NT2/D1 (cell line): ENCODE measurements at regions not wholly inside any gene's neighbourhood (a gene's known extent, or its start where the extent isn't known, plus 50 kb on each side); places are given as distances from the start of the nearest gene placed in this dataset.

Source experiments
- SUZ12 ChIP-seq: IDR thresholded peaks from 2 replicates; pipeline ENCODE4 v1.6.1; 2011; ENCODE audit not compliant: insufficient read length, insufficient read depth; ENCODE audit errors: extremely low read depth
- YY1 ChIP-seq: IDR thresholded peaks from 2 replicates; pipeline ENCODE4 v1.6.1; 2011; ENCODE audit not compliant: insufficient read length, insufficient read depth
- ZNF274 ChIP-seq: IDR thresholded peaks from 2 replicates; pipeline ENCODE4 v1.6.1; 2011; ENCODE audit warnings: mild to moderate bottlenecking, low read depth, low read length

DNA sequence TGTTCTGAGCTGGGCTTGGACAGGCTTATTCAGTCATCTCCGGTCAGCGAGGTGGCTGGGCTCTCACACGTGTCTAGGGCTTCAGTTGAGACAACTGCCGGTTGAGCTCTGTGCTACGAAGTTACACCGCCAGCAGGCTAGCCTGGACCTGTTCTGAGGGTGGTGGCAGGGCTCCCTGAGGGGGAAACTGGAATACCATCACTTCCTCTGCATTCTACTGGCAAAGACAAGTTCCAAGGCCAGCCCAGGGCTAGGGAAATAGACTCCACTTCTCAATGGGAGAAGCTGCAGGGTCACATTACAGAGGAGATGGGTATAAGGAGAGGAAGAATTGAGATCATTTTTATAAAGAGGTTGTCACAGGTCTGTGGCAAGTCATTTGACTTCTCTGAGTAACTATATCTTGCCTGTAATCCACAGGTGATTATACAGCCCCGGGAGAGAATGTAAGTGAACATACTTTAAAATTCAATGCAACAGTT, 106.8 kb upstream of the IL12A start:
- TF ChIP-seq ZNF274 = no peak
- no peak for TF ChIP-seq SUZ12
- TF ChIP-seq YY1 = no peak
